Cardiac muscle cell (in vitro differentiated cells and primary cell): ENCODE measurements at regions not wholly inside any gene's neighbourhood (a gene's known extent, or its start where the extent isn't known, plus 50 kb on each side); places are given as distances from the start of the nearest gene placed in this dataset.

Source experiments
- DNase-seq, 2 donors: peaks; one replicate each; pipeline versions ENCODE4 v3.0.0 to v3.0.0-alpha.2; 2010 to 2017; ENCODE audit warnings: low read depth in 1 of 2, low spot score in 1 of 2
- H3K27ac ChIP-seq: fragments of 200-600 bp; sonication (generic); 2 replicates; pipeline ENCODE4 v1.5.1; 2016
- H3K27me3 ChIP-seq: fragments of 200-600 bp; sonication (generic); 2 replicates; pipeline ENCODE4 v1.6.0; 2016; ENCODE audit warnings: control low read depth
- H3K36me3 ChIP-seq: fragments of 200-600 bp; sonication (generic); 2 replicates; pipeline ENCODE4 v1.5.1; 2016; ENCODE audit warnings: control low read depth
- H3K4me1 ChIP-seq: fragments of 200-600 bp; sonication (generic); 2 replicates; pipeline ENCODE4 v1.8.1; 2017; ENCODE audit warnings: low read depth, mild to moderate bottlenecking, mixed run types
- H3K4me3 ChIP-seq: fragments of 200-600 bp; sonication (generic); 2 replicates; pipeline ENCODE4 v1.5.1; 2016; ENCODE audit warnings: mild to moderate bottlenecking
- H3K9me3 ChIP-seq: fragments of 200-600 bp; sonication (generic); 2 replicates; pipeline ENCODE4 v1.5.1; 2017; ENCODE audit warnings: low read depth, mild to moderate bottlenecking, control low read depth
- TF ChIP-seq, protein P1 (sequence below): IDR thresholded peaks from 2 replicates; pipeline ENCODE4 v1.5.1; 2012; ENCODE audit warnings: low read depth, mild to moderate bottlenecking, low read length

DNA sequence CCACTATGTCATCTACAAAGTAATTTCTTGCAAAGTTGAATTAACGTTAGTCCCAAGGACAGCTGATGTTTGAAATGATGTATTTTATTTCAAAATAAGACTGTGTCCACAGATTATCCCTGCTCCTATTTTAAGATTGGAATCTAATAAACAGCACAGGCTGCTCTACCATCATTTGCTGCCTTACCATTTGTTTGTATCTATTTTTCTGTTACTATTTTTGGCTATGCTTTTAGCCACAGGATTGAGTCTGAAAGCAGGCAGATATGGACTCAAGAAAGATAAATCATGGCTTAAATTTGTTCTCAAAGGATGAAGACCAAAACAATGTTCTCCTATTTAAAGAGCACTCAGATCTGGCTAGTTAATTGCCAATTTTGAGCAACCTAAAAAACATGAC is 105.3 kb downstream of the RGS2 start:
- TF ChIP-seq, protein P1, sequence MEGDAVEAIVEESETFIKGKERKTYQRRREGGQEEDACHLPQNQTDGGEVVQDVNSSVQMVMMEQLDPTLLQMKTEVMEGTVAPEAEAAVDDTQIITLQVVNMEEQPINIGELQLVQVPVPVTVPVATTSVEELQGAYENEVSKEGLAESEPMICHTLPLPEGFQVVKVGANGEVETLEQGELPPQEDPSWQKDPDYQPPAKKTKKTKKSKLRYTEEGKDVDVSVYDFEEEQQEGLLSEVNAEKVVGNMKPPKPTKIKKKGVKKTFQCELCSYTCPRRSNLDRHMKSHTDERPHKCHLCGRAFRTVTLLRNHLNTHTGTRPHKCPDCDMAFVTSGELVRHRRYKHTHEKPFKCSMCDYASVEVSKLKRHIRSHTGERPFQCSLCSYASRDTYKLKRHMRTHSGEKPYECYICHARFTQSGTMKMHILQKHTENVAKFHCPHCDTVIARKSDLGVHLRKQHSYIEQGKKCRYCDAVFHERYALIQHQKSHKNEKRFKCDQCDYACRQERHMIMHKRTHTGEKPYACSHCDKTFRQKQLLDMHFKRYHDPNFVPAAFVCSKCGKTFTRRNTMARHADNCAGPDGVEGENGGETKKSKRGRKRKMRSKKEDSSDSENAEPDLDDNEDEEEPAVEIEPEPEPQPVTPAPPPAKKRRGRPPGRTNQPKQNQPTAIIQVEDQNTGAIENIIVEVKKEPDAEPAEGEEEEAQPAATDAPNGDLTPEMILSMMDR, result no peak
- Histone ChIP-seq H3K36me3 (no peaks in the 10 kb centered on the region), H3K9me3 (no peaks in the 10 kb centered on the region), H3K4me1 (peaks cover 3% of the 10 kb centered on the region), H3K4me3 (no peak overlapping the region), H3K27me3 (no peaks in the 10 kb centered on the region), H3K27ac (no peak overlapping the region)
- no peak for DNase-seq

DNA sequence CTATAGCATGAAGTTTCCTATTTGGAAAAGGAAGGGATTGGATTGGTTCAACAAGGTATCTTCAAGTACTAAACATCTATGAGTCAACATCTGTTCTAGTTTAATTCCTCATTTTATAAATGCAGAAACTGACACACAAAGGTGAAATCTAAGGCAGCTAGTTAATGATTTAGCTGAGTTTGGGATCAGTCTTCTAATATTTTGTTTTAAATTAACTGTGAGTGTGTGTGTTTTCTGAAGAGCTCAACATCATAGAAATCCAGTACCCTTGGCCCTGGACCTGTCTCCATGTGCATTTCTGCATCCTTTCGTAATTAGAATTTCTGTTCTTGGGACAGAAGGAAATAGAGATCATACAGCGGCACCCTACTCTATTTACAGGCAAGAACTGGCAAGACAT is 105.9 kb downstream of the RGS2 start:
- Histone ChIP-seq H3K27ac (no peak overlapping the region), H3K4me3 (no peak overlapping the region), H3K36me3 (no peaks in the 10 kb centered on the region), H3K4me1 (peaks cover 3% of the 10 kb centered on the region), H3K27me3 (no peaks in the 10 kb centered on the region), H3K9me3 (no peaks in the 10 kb centered on the region)
- no peak for DNase-seq
- TF ChIP-seq, protein P1, result no peak

DNA sequence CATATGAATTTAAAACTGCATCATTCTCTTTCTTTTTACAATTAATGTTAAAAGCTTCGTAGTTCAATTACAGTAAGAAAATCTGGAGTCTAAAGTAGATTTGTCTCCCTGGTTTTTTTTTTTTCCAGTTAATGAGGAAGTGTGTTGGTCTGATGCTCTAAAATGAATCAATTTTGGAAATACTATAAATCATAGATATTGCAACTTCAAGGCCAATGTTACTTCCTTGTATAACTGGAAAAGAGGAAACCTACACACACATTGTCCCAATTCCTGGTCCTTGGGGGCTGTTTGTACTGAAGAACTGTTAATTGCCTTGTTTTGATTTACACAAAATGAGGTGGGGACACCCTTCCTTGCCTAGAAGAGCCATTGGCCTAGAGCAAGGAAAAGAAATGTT is 107.2 kb downstream of the RGS2 start:
- Histone ChIP-seq H3K4me3 (no peak overlapping the region), H3K9me3 (no peaks in the 10 kb centered on the region), H3K4me1 (peaks cover 3% of the 10 kb centered on the region), H3K27me3 (no peaks in the 10 kb centered on the region), H3K36me3 (no peaks in the 10 kb centered on the region), H3K27ac (no peak overlapping the region)
- TF ChIP-seq, protein P1, result no peak
- no peak for DNase-seq

DNA sequence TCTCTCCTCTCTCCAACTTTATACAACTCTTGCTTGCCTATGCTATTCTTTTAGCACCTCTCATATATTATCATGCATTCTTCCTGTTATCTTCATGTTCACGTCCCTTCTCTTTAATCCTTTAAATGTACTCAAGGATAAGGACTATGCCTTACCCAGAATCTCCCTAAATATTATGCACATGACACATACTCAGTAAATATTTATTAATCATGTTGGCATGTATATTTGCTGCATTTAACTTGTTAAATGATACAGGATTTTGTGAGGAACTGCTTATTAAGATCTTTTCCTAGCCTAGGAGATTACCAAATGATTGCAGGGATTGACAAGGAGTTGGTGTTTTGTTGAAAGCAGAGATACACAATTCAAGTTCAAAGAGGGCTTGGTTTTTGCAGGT is 109.4 kb downstream of the RGS2 start:
- H3K9me3 ChIP-seq, result no peaks in the 10 kb centered on the region
- peaks cover 3% of the 10 kb centered on the region for H3K4me1 ChIP-seq
- H3K4me3 ChIP-seq, result no peak overlapping the region
- no peaks in the 10 kb centered on the region for H3K27me3 ChIP-seq
- TF ChIP-seq, protein P1, result no peak
- H3K27ac ChIP-seq, result no peak overlapping the region
- no peaks in the 10 kb centered on the region for H3K36me3 ChIP-seq
- no peak for DNase-seq

DNA sequence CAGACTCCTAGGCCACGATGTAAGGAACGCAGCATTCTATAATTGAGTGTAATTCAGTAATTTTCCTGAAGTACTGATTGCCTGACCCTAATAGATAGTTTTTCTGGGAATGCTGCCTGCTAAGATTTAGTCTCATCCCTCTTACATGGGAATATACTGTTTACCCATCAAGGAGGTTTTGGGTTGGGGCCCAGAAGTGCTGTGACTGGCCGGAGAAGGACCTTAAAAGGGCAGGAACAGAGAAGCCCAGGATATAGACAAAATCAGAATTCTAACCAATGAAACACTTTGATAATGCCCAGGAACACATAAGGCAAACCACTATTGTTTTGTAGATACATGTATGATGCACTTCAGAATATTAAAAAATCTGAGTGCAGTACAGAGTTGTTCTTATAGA is 111.6 kb downstream of the RGS2 start:
- H3K36me3 ChIP-seq, result no peaks in the 10 kb centered on the region
- no peaks in the 10 kb centered on the region for H3K27me3 ChIP-seq
- TF ChIP-seq, protein P1, result no peak
- H3K4me1 ChIP-seq, result no peaks in the 10 kb centered on the region
- H3K9me3 ChIP-seq, result no peaks in the 10 kb centered on the region
- no peak overlapping the region for H3K4me3 ChIP-seq
- H3K27ac ChIP-seq, result no peak overlapping the region
- no peak for DNase-seq

DNA sequence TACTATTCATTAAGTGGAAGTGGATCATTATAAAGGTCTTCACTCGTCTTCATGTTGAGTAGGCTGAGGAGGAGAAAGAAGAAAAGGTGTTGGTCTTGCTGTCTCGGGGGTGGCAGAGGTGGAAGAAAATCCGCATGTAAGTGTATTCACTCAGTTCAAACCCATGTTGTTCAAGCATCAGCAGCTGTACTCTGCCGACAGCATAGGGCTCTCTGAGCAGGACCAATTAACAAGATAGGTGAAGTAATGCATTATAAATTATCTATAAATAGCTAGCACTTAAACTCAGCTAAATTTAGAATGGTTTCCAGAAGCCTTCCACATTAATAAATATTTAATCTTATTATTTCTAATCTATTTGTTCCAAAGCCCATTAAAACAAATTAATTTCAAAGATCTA is 116.8 kb downstream of the RGS2 start:
- Histone ChIP-seq H3K27ac (no peak overlapping the region), H3K4me3 (no peak overlapping the region), H3K4me1 (no peaks in the 10 kb centered on the region), H3K27me3 (no peaks in the 10 kb centered on the region), H3K36me3 (no peaks in the 10 kb centered on the region), H3K9me3 (no peaks in the 10 kb centered on the region)
- DNase-seq, result no peak
- TF ChIP-seq, protein P1, result no peak
